BLaER1 (cell line): ENCODE measurements at regions not wholly inside any gene's neighbourhood (a gene's known extent, or its start where the extent isn't known, plus 50 kb on each side); places are given as distances from the start of the nearest gene placed in this dataset.
"Not testable (repeated sequence)": the region's sequence is repeated elsewhere in the genome, so short reads cannot be mapped to it uniquely, and the experiment has no call there.

Source experiments
- H3K27ac ChIP-seq: shearing (Covaris generic); formaldehyde crosslinking; 2 replicates; pipeline ENCODE4 v1.8.1; 2022
- H3K27me3 ChIP-seq: shearing (Covaris generic); formaldehyde crosslinking; 2 replicates; pipeline ENCODE4 v1.8.1; 2022
- H3K36me3 ChIP-seq: shearing (Covaris generic); formaldehyde crosslinking; 2 replicates; pipeline ENCODE4 v1.8.1; 2022
- H3K4me1 ChIP-seq: shearing (Covaris generic); formaldehyde crosslinking; 2 replicates; pipeline ENCODE4 v1.8.1; 2022
- H3K4me2 ChIP-seq: shearing (Covaris generic); formaldehyde crosslinking; 2 replicates; pipeline ENCODE4 v1.8.1; 2022
- H3K4me3 ChIP-seq: shearing (Covaris generic); formaldehyde crosslinking; 2 replicates; pipeline ENCODE4 v1.8.1; 2022
- H3K9ac ChIP-seq: shearing (Covaris generic); formaldehyde crosslinking; 2 replicates; pipeline ENCODE4 v1.8.1; 2022
- H3K9me3 ChIP-seq: shearing (Covaris generic); formaldehyde crosslinking; 2 replicates; pipeline ENCODE4 v1.8.1; 2022
- H4K20me1 ChIP-seq: shearing (Covaris generic); formaldehyde crosslinking; 2 replicates; pipeline ENCODE4 v1.8.1; 2022
- Cebpa-rat ChIP-seq: shearing (Covaris generic); IDR thresholded peaks from 2 replicates; pipeline ENCODE4 v1.8.1; 2022

DNA sequence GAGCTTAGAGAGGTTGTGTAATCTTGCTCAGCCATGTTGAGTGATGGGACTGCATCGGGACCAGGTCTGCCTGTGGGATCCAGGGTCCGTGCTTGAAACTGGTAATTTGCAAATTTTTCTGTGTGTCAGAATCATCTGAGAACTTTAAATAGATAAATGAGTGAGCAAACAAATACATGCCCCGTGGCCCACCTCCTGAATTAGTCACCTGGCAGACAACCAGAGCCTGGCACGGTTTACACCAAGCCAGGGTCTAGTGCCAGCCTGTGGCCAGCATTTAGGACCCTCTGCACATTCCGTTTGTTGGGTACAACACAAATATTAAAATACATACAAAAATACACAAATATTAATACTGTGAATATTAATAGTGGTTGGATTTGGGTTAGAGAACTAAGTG is 90.6 kb upstream of the STOX2 start:
- no peaks in the 10 kb centered on the region for H3K36me3 ChIP-seq
- no peaks in the 10 kb centered on the region for H4K20me1 ChIP-seq
- no peaks in the 10 kb centered on the region for H3K4me1 ChIP-seq
- H3K4me3 ChIP-seq, result no peak overlapping the region
- no peak for TF ChIP-seq Cebpa-rat
- H3K27me3 ChIP-seq, result no peaks in the 10 kb centered on the region
- H3K9ac ChIP-seq, result no peak overlapping the region
- H3K4me2 ChIP-seq, result no peak overlapping the region
- peaks cover 10% of the 10 kb centered on the region for H3K9me3 ChIP-seq
- no peak overlapping the region for H3K27ac ChIP-seq

DNA sequence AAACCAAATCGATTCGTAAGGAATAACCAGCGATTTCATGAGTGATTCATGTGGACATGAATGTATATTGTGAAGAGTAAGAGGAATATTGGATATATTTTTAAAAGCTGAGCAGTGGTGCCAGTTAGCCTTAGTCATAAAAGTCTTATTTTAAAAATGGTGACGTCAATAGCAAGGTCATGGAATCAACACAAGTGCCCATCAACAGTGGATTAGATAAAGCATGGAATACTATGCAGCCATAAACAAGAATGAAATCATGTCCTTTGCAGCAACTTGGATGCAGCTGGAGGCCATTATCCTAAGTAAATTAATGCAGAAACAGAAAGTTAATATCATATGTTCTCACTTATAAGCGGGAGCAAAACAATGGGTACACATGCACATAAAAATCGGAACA is 89.0 kb upstream of the STOX2 start:
- no peak overlapping the region for H3K27ac ChIP-seq
- no peaks in the 10 kb centered on the region for H3K36me3 ChIP-seq
- no peak overlapping the region for H3K9ac ChIP-seq
- TF ChIP-seq Cebpa-rat, result no peak
- no peaks in the 10 kb centered on the region for H3K4me1 ChIP-seq
- no peaks in the 10 kb centered on the region for H3K27me3 ChIP-seq
- no peaks in the 10 kb centered on the region for H4K20me1 ChIP-seq
- no peak overlapping the region for H3K4me2 ChIP-seq
- peaks cover 10% of the 10 kb centered on the region for H3K9me3 ChIP-seq
- H3K4me3 ChIP-seq, result no peak overlapping the region

DNA sequence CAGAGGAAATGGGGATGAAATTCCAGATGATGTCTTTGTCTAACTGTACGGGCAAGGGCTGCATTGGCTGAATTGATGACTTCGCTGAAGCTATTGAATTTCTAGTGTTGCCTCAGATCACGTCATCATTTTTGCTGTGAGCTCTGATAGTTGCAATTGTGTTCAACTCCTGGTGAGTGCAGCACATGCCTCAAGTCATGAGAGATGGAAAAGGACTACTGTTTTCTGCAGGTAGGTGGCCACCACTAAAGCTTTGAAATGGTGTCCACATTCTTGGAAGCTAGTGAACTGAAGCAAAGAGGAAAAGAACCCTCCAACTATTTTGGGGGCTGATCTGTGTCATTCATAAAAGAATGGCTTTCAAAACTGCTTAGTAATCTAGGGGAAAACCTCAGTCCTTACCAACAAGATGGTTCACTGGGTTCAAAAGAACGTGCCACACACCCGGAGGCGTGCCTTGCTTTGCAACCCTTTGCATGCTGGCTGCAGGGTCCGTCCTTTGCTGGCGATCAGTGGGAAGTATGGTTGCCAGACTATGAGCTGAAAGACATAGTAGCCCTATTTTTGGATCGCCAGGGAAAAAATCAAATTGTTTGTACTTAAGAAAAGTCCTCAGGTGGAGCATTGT is 88.1 kb upstream of the STOX2 start:
- no peak overlapping the region for H3K4me3 ChIP-seq
- H3K27me3 ChIP-seq, result no peaks in the 10 kb centered on the region
- H4K20me1 ChIP-seq, result no peaks in the 10 kb centered on the region
- no peaks in the 10 kb centered on the region for H3K36me3 ChIP-seq
- no peak overlapping the region for H3K4me2 ChIP-seq
- no peaks in the 10 kb centered on the region for H3K4me1 ChIP-seq
- no peak for TF ChIP-seq Cebpa-rat
- H3K9ac ChIP-seq, result no peak overlapping the region
- no peak overlapping the region for H3K27ac ChIP-seq
- peaks cover 10% of the 10 kb centered on the region for H3K9me3 ChIP-seq

DNA sequence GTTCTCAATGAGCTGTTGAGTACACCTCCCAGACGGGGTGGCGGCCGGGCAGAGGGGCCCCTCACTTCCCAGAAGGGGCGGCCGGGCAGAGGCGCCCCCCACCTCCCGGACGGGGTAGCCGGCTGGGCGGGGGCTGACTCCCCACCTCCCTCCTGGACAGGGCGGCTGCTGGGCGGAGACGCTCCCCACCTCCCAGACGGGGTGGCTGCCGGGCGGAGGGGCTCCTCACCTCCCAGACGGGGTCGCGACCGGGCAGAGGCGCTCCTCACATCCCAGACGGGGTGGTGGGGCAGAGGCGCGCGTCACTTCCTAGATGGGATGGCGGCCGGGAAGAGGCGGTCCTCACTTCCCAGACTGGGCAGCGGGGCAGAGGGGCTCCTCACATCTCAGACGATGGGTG is 86.5 kb upstream of the STOX2 start:
- not testable (repeated sequence) for H3K4me2 ChIP-seq, H3K4me3 ChIP-seq, H3K36me3 ChIP-seq, H3K27me3 ChIP-seq, H3K27ac ChIP-seq, H3K9ac ChIP-seq, H3K4me1 ChIP-seq, H4K20me1 ChIP-seq
- H3K9me3 ChIP-seq, result peaks cover 13% of the 10 kb centered on the region

DNA sequence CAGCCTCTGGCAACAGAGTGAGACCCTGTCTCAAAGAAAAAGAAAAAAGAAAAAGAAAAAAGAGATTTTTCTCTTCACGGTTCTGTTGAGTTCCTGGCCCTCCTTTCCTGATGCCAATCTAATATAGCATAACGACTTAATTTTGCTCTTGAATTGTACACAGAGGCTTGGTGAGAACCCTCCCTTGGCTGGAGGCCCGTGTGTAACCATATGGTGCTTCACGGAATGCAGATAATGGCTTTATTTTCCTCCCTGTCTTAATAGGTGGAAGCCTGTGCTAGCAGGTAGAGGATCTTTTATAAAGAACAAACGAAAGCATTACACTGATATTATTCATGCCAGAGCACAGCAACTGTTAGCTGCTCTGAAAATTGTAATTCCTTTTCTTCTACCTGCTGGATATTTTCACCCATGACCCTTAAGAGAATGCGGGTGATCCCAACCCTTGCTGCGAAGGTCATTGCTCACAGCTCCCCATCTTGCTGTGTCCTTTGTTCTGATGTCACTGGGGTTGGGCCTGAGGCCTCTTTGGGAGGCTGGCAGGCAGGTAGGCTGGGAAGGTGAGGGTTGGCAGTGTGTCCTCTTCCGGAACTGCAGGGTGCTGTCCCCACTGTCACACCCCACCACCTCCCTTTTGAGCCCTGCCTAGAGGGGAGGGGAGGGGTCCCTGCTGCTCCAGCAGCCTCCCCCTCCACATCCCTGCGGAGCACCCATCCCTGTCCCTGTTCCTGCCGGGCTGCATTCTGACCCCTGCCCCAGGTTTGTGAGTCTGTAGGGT is 83.8 kb upstream of the STOX2 start:
- Histone ChIP-seq H3K4me1 (no peaks in the 10 kb centered on the region), H3K9ac (no peak overlapping the region), H3K27me3 (no peaks in the 10 kb centered on the region), H3K36me3 (no peaks in the 10 kb centered on the region), H4K20me1 (no peaks in the 10 kb centered on the region), H3K4me3 (no peak overlapping the region), H3K4me2 (no peak overlapping the region), H3K27ac (no peak overlapping the region), H3K9me3 (peaks cover 13% of the 10 kb centered on the region)
- TF ChIP-seq Cebpa-rat, result no peak

DNA sequence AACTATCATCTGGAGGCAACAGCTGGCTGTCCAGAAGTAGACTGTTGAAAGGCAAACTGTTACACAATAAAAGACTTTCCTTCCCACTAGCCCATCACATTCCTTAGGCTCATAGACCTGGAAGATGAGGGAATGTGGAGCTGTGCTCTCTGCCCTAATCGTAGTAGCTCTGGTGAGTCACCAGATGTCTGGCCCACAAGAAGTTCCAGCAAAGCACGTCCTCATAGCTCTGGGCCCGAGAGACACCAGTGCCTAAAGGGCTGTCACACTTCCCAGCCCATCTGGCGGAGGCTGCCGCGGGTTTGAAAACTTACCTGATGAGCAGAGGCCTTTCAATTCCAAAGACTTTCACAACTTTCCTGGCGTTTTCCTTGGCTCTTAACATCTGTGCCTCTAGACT is 81.7 kb upstream of the STOX2 start:
- Histone ChIP-seq H4K20me1 (no peaks in the 10 kb centered on the region), H3K9me3 (peaks cover 11% of the 10 kb centered on the region), H3K27ac (no peak overlapping the region), H3K9ac (no peak overlapping the region), H3K27me3 (no peaks in the 10 kb centered on the region), H3K36me3 (no peaks in the 10 kb centered on the region), H3K4me1 (no peaks in the 10 kb centered on the region), H3K4me2 (no peak overlapping the region), H3K4me3 (no peak overlapping the region)
- no peak for TF ChIP-seq Cebpa-rat

- H4K20me1 ChIP-seq, result no peaks in the 10 kb centered on the region
- H3K27ac ChIP-seq, result no peak overlapping the region
- H3K4me2 ChIP-seq, result no peak overlapping the region
- H3K4me1 ChIP-seq, result no peaks in the 10 kb centered on the region
- H3K9me3 ChIP-seq, result 0 out of 2 replicates have a peak, but pooled peaks cover 3% of the 10 kb centered on the region
- H3K4me3 ChIP-seq, result no peak overlapping the region
- H3K27me3 ChIP-seq, result no peaks in the 10 kb centered on the region
- TF ChIP-seq Cebpa-rat, result no peak
- H3K36me3 ChIP-seq, result no peaks in the 10 kb centered on the region
- no peak overlapping the region for H3K9ac ChIP-seq
Observed at GRCh38 chr4:183825346-183825745, 79.8 kb upstream of the STOX2 start.

DNA sequence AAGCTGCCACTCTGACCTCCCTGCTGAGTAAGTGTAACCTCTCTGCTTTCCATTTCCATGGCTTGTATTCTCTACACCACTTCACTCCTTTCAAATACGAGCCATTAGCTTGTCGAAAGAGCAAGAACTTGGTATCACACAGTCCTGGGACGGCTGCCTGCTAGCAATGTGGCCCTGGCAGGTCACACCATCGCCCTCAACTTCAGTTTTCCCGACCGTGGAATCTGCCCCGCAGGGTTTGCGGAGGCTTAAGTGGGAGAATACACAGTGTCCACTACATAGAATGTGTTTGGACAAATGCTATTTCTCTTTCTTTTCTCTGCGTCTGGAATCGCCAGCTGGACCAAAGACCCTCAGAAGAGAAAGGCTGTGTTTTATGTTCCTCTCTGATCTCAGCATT is 78.6 kb upstream of the STOX2 start:
- Histone ChIP-seq H3K9ac (no peak overlapping the region), H3K4me1 (peaks cover 6% of the 10 kb centered on the region), H3K4me3 (no peak overlapping the region), H3K4me2 (no peak overlapping the region), H3K9me3 (0 out of 2 replicates have a peak, but pooled peaks cover 3% of the 10 kb centered on the region), H3K27ac (no peak overlapping the region), H4K20me1 (no peaks in the 10 kb centered on the region), H3K36me3 (no peaks in the 10 kb centered on the region), H3K27me3 (no peaks in the 10 kb centered on the region)
- TF ChIP-seq Cebpa-rat, result no peak

DNA sequence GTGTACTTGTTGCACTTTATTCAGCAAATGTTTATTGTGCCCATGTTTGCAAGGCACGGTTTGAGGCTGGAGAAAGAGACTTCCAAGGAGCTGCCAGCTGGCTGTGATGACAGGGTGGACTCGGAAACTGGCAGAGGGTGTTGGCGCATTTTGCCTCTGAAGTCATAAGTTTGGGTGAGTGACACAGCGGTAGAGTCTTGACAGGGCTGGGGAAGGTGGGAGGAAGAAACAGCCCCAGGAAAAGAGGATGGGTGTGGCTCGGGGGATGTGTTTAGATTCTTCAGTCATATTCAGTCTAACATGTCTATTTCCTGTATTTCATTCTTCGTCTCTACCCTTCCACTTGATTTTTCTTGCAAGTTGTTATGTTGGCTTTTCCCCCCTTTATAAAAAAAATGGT is 77.0 kb upstream of the STOX2 start:
- no peak overlapping the region for H3K27ac ChIP-seq
- H3K9ac ChIP-seq, result no peak overlapping the region
- no peaks in the 10 kb centered on the region for H3K9me3 ChIP-seq
- no peaks in the 10 kb centered on the region for H4K20me1 ChIP-seq
- no peaks in the 10 kb centered on the region for H3K27me3 ChIP-seq
- H3K4me3 ChIP-seq, result no peak overlapping the region
- TF ChIP-seq Cebpa-rat, result no peak
- H3K4me1 ChIP-seq, result peaks cover 18% of the 10 kb centered on the region
- H3K4me2 ChIP-seq, result no peak overlapping the region
- H3K36me3 ChIP-seq, result no peaks in the 10 kb centered on the region

DNA sequence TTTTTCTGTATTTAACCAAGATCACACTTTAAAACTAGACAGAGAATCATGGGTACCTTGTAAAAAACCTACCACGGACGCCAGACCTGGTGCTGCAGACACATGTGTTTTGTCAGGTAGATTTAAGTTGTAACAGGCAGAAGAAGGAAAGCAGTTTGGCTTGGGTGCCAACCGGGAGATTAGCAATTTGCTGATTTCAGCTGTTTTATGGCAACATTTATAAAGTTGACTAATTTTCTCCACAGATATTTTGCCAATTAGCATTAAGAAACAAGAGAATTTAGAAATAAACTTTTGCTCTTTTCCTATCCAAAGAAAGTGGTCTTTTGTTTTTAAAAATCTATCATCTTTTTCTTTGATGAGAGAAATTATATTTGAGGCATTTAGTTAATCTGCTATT is 76.3 kb upstream of the STOX2 start:
- Histone ChIP-seq H3K9me3 (no peaks in the 10 kb centered on the region), H3K4me1 (peaks cover 18% of the 10 kb centered on the region), H4K20me1 (no peaks in the 10 kb centered on the region), H3K36me3 (no peaks in the 10 kb centered on the region), H3K9ac (no peak overlapping the region), H3K4me3 (no peak overlapping the region), H3K27ac (no peak overlapping the region), H3K4me2 (no peak overlapping the region), H3K27me3 (no peaks in the 10 kb centered on the region)
- TF ChIP-seq Cebpa-rat, result no peak
